K562 (cell line): ENCODE measurements at regions not wholly inside any gene's neighbourhood (a gene's known extent, or its start where the extent isn't known, plus 50 kb on each side); places are given as distances from the start of the nearest gene placed in this dataset.

ENCODE experiments used
- ATAC-seq: fragments of 200-7000 bp; cut with Tn5 transposase; 3 replicates; pipeline ENCODE4 v1.9.1; 2020; ENCODE audit warnings: moderate library complexity
- BruUV-seq: library from RNA; stranded (reverse); fragments of 400-500 nt; replicated peaks from 2 replicates; lab custom pipeline; 2021; lab: Mats Ljungman, UMichigan
- CTCF ChIA-PET: fragments of 300-600 bp; formaldehyde crosslinking; extraction: SDS; loops from one replicate; lab custom pipeline; 2021; ENCODE audit warnings: low intra/inter-chr PET ratio; lab: Yijun Ruan, JAX
- POLR2A ChIA-PET: fragments of 300-600, 350-650 bp; sonication (Branson Sonifier 250); formaldehyde crosslinking; extraction: SDS; loops from one replicate; lab custom pipeline; 2021; ENCODE audit warnings: antibody characterized with exemption, inconsistent platforms; lab: Yijun Ruan, JAX
- DNase-seq, 4 experiments: peaks; one replicate each; pipeline versions ENCODE4 v3.0.0 to v3.0.0-alpha.2; 2011 to 2018; ENCODE audit warnings: low spot score in 3 of 4, mixed read lengths in 3 of 4; ENCODE audit errors: extremely low read depth in 1 of 4
- FAIRE-seq: peaks from 2 replicates; lab custom pipeline; 2011; peaks lifted over from hg19 to GRCh38; lab: Jason Lieb, UNC
- H2AFZ ChIP-seq: 2 replicates; pipeline ENCODE4 v1.6.0; 2011; ENCODE audit warnings: low read depth, low read length, control low read depth, inconsistent platforms
- H3K27ac ChIP-seq: fragments of 200-600 bp; 3 replicates; pipeline ENCODE4 v1.8.0; 2011; ENCODE audit warnings: low read depth, mild to moderate bottlenecking, control low read depth, inconsistent platforms, low read length, moderate library complexity, mixed read lengths; ENCODE audit errors: extremely low read depth
- H3K27me3 ChIP-seq, 2 experiments: fragments of 300-600 bp in 1 of 2; 2 replicates in 1 of 2; 3 replicates in 1 of 2; pipeline versions ENCODE4 v1.6.0 to v1.8.0; 2011; ENCODE audit warnings: inconsistent platforms in 2 of 2, low read length in 2 of 2, mild to moderate bottlenecking in 1 of 2, mixed read lengths in 1 of 2, moderate library complexity in 1 of 2; ENCODE audit not compliant: control insufficient read depth in 2 of 2, insufficient read depth in 2 of 2
- H3K36me3 ChIP-seq: fragments of 300-600 bp; 3 replicates; pipeline ENCODE4 v1.8.0; 2011; ENCODE audit warnings: mild to moderate bottlenecking, low read length, inconsistent platforms; ENCODE audit not compliant: control insufficient read depth, insufficient read depth
- H3K4me1 ChIP-seq, 2 experiments: fragments of 200-600 bp in 1 of 2; replicated peaks in 1 of 2; 2 replicates in 1 of 2; 3 replicates in 1 of 2; pipeline versions ENCODE4 v1.5.1 to v1.8.0; 2011; ENCODE audit warnings: inconsistent platforms in 2 of 2, low read length in 2 of 2, mild to moderate bottlenecking in 1 of 2, mixed read lengths in 1 of 2, moderate library complexity in 1 of 2; ENCODE audit not compliant: control insufficient read depth in 2 of 2, insufficient read depth in 2 of 2
- H3K4me2 ChIP-seq: 2 replicates; pipeline ENCODE4 v1.6.1; 2011; ENCODE audit warnings: low read length, control low read depth, inconsistent platforms, mixed read lengths; ENCODE audit not compliant: insufficient read depth
- H3K4me3 ChIP-seq: fragments of 200-600 bp; sonication (generic), shearing (Covaris generic); 2 replicates; pipeline ENCODE4 v1.5.1; 2016; ENCODE audit warnings: control low read depth, inconsistent platforms
- H3K79me2 ChIP-seq: fragments of 200-600 bp; 3 replicates; pipeline ENCODE4 v1.8.0; 2011; ENCODE audit warnings: low read length, inconsistent platforms; ENCODE audit not compliant: control insufficient read depth, insufficient read depth
- H3K9ac ChIP-seq, 2 experiments: 2 replicates each; pipeline versions ENCODE4 v1.6.0 to v1.6.1; 2011; ENCODE audit warnings: low read depth in 2 of 2, low read length in 2 of 2, control low read depth in 1 of 2, inconsistent platforms in 1 of 2, mild to moderate bottlenecking in 1 of 2, mixed read lengths in 1 of 2; ENCODE audit not compliant: insufficient read depth in 1 of 2
- H3K9me1 ChIP-seq: one replicate; pipeline ENCODE4 v1.6.0; 2011; ENCODE audit warnings: inconsistent platforms, mild to moderate bottlenecking, low read length, moderate library complexity; ENCODE audit not compliant: control insufficient read depth, insufficient read depth
- H3K9me3 ChIP-seq: replicated peaks from 2 replicates; pipeline ENCODE4 v1.5.1; 2011; ENCODE audit warnings: low read depth, low read length, inconsistent platforms; ENCODE audit not compliant: control insufficient read depth, insufficient read depth
- H4K20me1 ChIP-seq: replicated peaks from 2 replicates; pipeline ENCODE4 v1.6.1; 2011; ENCODE audit warnings: low read length, inconsistent platforms, mixed read lengths; ENCODE audit not compliant: control insufficient read depth, insufficient read depth
- BRD9 ChIP-seq: fragments of 450-650 bp; IDR thresholded peaks from 2 replicates; pipeline ENCODE4 v1.6.1; 2018; ENCODE audit warnings: low read depth; ENCODE audit not compliant: partially characterized antibody
- FOXM1 ChIP-seq, 2 experiments: fragments of 450-650 bp in 1 of 2; sonication (generic) in 1 of 2; formaldehyde crosslinking in 1 of 2; IDR thresholded peaks; 2 replicates each; pipeline versions ENCODE4 v1.6.1 to v1.9.0; 2017 to 2022; ENCODE audit warnings: low read depth in 2 of 2, mild to moderate bottlenecking in 2 of 2, missing genetic modification reagents in 1 of 2, moderate library complexity in 1 of 2
- HDAC2 ChIP-seq: fragments of 450-650 bp; IDR thresholded peaks from 2 replicates; pipeline ENCODE4 v1.6.1; 2016; ENCODE audit warnings: mild to moderate bottlenecking
- HMGN3 ChIP-seq: IDR thresholded peaks from 2 replicates; pipeline ENCODE4 v1.6.1; 2011; ENCODE audit warnings: borderline replicate concordance, low read depth, mild to moderate bottlenecking, mixed read lengths, low read length; ENCODE audit not compliant: insufficient read length; ENCODE audit errors: extremely low read depth
- KLF1 ChIP-seq: fragments of 450-650 bp; IDR thresholded peaks from 2 replicates; pipeline ENCODE4 v1.6.1; 2016; ENCODE audit warnings: missing genetic modification characterization, missing compliant biosample characterization
- MTF1 ChIP-seq: fragments of 250-450 bp; sonication (Bioruptor Pico); IDR thresholded peaks from 2 replicates; pipeline ENCODE4 v1.9.0; 2021; ENCODE audit warnings: moderate library complexity, mild to moderate bottlenecking, inconsistent platforms, borderline replicate concordance
- MXI1 ChIP-seq: IDR thresholded peaks from 2 replicates; pipeline ENCODE4 v1.6.1; 2011; ENCODE audit warnings: low read depth, mild to moderate bottlenecking, improper control_type of control experiment, low read length
- NCOA1 ChIP-seq: fragments of 450-650 bp; IDR thresholded peaks from 2 replicates; pipeline ENCODE4 v1.6.1; 2016; ENCODE audit warnings: low read depth
- RCOR1 ChIP-seq, 2 experiments: IDR thresholded peaks; 2 replicates each; pipeline ENCODE4 v1.6.1; 2012; ENCODE audit warnings: low read depth in 2 of 2, low read length in 2 of 2, borderline replicate concordance in 1 of 2, improper control_type of control experiment in 1 of 2
- ZNF507 ChIP-seq: conservative IDR thresholded peaks from 2 replicates; pipeline ENCODE4 v1.6.1; 2017; ENCODE audit warnings: missing genetic modification characterization, missing compliant biosample characterization
- ZNF584 ChIP-seq: fragments of 200-800 bp; sonication (Bioruptor generic); IDR thresholded peaks from 2 replicates; pipeline ENCODE4 v1.6.1; 2016; ENCODE audit warnings: low read depth, mild to moderate bottlenecking, missing genetic modification characterization, missing compliant biosample characterization
- WGBS: fragments of 100-300 bp; shearing (Covaris generic); methylation state at CpG from one replicate; pipeline ENCODE4 v1.1.6; 2016; ENCODE audit warnings: low coverage, mixed read lengths; ENCODE audit not compliant: insufficient coverage; ENCODE audit errors: missing lambda C conversion rate; 5-methylcytosine and 5-hydroxymethylcytosine counted together
- in situ Hi-C: fragments of 300-500 bp; cut with MboI; formaldehyde crosslinking; loops from 4 replicates; pipeline ENCODE4 v1.15.0; 2018; ENCODE audit warnings: inconsistent platforms, mixed read lengths
- intact Hi-C: fragments of 100-400 bp; cut with micrococcal nuclease; formaldehyde crosslinking; loops from 2 replicates; pipeline ENCODE4 v1.14.2; 2022
- TF ChIP-seq, protein P1 (sequence below): fragments of 250-450 bp; sonication (Bioruptor Pico); IDR thresholded peaks from 2 replicates; pipeline ENCODE4 v1.5.0; 2021
- TF ChIP-seq, protein P2 (sequence below): fragments of 450-650 bp; IDR thresholded peaks from 2 replicates; pipeline ENCODE4 v1.6.1; 2016
- TF ChIP-seq, protein P3 (sequence below): fragments of 250-450 bp; sonication (Bioruptor Pico); IDR thresholded peaks from 2 replicates; pipeline ENCODE4 v1.5.0; 2020; ENCODE audit warnings: mild to moderate bottlenecking

DNA sequence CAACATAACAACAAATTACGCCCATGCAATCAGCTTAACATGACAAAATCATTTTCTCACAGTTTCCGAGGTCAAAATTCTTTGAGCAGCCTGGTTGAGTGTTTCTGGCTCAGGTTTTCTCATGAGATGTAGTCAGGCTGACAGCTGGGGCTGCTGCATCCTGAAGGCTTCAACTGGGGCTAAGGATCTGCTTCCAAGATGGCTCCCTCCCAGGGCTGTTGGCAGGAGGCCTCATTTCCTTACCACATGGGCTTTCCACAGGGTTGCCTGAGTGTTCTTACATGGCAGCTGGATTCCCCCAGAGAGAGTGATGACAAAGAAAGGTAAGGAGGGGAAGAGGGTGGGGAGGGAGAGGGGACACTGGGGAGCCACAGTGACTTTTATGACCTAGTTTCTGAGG is 63.1 kb upstream of the NNAT start (continued):
- TF ChIP-seq RCOR1 (IDR thresholded peaks at IDR 0.05; ENCODE audit: borderline replicate concordance in 1 of 2, low read depth in 2 of 2, low read length in 2 of 2): no peak
- TF ChIP-seq KLF1 (tag): no peak
- no peak for TF ChIP-seq HDAC2
- TF ChIP-seq ZNF507 (tag): no peak
- TF ChIP-seq, protein P1, sequence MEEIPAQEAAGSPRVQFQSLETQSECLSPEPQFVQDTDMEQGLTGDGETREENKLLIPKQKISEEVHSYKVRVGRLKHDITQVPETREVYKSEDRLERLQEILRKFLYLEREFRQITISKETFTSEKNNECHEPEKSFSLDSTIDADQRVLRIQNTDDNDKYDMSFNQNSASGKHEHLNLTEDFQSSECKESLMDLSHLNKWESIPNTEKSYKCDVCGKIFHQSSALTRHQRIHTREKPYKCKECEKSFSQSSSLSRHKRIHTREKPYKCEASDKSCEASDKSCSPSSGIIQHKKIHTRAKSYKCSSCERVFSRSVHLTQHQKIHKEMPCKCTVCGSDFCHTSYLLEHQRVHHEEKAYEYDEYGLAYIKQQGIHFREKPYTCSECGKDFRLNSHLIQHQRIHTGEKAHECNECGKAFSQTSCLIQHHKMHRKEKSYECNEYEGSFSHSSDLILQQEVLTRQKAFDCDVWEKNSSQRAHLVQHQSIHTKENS (CRISPR knock-in tag): no peak

DNA sequence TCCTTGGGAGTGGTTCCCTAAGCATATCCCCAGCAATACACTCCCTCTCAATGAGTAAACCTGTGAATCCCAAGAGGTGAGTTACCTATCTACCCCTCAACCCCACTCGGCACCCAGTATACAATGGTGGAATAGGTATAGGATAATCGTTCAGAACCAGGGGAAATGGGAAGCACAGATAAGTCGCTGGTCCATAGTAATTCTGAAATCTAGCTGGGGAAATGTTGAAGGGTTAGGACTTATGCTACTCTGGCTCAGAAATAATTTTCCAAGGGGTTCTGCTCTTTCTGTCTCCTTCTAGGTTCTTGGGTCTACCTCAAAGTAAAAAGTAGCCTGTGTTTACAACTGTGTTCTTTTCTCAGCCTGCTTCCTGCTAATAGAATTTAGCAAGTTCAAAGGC is 62.3 kb upstream of the NNAT start:
- BruUV-seq: no TSS peak
- no peak overlapping the region for H3K9ac ChIP-seq
- intact Hi-C loops (no loop called here), in situ Hi-C loops (no loop called here)
- DNase-seq: no peak
- H4K20me1 ChIP-seq: no peaks in the 10 kb centered on the region
- H3K9me3 ChIP-seq: no peaks in the 10 kb centered on the region
- no peak for FAIRE-seq
- H3K4me2 ChIP-seq: no peak overlapping the region
- no peak for ATAC-seq
- ChIA-PET CTCF (no interaction called here), POLR2A (interaction anchor here (1.0 kb wide), 1 partner anchor 14 kb away, joined by 3 read pairs; no protein-coding TSS in a partner anchor)
- no peaks in the 10 kb centered on the region for H3K79me2 ChIP-seq
- H3K27ac ChIP-seq: no peak overlapping the region
- H3K4me3 ChIP-seq: no peak overlapping the region
- H3K4me1 ChIP-seq: no peaks in the 10 kb centered on the region
- no peak overlapping the region for H2AFZ ChIP-seq
- H3K27me3 ChIP-seq: peaks cover 11 to 24% of the 10 kb centered on the region in 2 experiments
- H3K9me1 ChIP-seq: no peaks in the 10 kb centered on the region
- TF ChIP-seq MTF1 (CRISPR knock-in tag) (no peak), NCOA1 (no peak), MXI1 (no peak), ZNF584 (peak; percentile 98), BRD9 (no peak), HMGN3 (no peak), FOXM1 (IDR thresholded peaks at IDR 0.05; ENCODE audit: low read depth) (no peak), FOXM1 (CRISPR knock-in tag; IDR thresholded peaks at IDR 0.05; ENCODE audit: low read depth) (no peak)
- TF ChIP-seq, protein P2, sequence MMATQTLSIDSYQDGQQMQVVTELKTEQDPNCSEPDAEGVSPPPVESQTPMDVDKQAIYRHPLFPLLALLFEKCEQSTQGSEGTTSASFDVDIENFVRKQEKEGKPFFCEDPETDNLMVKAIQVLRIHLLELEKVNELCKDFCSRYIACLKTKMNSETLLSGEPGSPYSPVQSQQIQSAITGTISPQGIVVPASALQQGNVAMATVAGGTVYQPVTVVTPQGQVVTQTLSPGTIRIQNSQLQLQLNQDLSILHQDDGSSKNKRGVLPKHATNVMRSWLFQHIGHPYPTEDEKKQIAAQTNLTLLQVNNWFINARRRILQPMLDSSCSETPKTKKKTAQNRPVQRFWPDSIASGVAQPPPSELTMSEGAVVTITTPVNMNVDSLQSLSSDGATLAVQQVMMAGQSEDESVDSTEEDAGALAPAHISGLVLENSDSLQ: no peak
- TF ChIP-seq, protein P3, sequence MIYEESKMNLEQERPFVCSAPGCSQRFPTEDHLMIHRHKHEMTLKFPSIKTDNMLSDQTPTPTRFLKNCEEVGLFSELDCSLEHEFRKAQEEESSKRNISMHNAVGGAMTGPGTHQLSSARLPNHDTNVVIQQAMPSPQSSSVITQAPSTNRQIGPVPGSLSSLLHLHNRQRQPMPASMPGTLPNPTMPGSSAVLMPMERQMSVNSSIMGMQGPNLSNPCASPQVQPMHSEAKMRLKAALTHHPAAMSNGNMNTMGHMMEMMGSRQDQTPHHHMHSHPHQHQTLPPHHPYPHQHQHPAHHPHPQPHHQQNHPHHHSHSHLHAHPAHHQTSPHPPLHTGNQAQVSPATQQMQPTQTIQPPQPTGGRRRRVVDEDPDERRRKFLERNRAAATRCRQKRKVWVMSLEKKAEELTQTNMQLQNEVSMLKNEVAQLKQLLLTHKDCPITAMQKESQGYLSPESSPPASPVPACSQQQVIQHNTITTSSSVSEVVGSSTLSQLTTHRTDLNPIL (CRISPR knock-in tag): no peak
- no peaks in the 10 kb centered on the region for H3K36me3 ChIP-seq
- WGBS: 2% methylated on average over 3 of the region's 3 CpGs
